ENCODE measurements at regions not wholly inside any gene's neighbourhood (a gene's known extent, or its start where the extent isn't known, plus 50 kb on each side); places are given as distances from the start of the nearest gene placed in this dataset.

DNA sequence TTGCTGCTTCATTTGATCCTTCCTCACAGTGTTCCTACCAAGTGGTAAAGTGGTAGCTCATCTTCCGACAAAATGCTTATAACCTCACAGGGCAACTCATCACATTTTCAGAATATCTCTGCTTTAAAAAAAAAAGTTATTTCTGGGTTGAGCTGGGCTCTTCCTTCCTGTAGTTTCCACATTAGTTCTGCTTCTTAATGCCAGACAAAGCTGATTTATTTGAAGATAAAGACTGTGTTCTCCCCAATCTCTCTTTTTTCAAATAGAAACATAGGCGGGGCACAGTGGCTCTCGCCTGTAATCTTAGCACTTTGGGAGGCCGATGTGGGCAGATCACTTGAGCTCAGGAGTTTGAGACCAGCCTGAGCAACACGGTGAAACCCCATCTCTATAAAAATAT is 273.1 kb downstream of the ACTL7B start:
- Histone ChIP-seq H3K4me1 (ENCODE audit: insufficient read depth, low read length, severe bottlenecking) (no peaks in the 10 kb centered on the region), H3K27ac (ENCODE audit: low read depth, low read length, poor library complexity, severe bottlenecking) (no peak overlapping the region)

DNA sequence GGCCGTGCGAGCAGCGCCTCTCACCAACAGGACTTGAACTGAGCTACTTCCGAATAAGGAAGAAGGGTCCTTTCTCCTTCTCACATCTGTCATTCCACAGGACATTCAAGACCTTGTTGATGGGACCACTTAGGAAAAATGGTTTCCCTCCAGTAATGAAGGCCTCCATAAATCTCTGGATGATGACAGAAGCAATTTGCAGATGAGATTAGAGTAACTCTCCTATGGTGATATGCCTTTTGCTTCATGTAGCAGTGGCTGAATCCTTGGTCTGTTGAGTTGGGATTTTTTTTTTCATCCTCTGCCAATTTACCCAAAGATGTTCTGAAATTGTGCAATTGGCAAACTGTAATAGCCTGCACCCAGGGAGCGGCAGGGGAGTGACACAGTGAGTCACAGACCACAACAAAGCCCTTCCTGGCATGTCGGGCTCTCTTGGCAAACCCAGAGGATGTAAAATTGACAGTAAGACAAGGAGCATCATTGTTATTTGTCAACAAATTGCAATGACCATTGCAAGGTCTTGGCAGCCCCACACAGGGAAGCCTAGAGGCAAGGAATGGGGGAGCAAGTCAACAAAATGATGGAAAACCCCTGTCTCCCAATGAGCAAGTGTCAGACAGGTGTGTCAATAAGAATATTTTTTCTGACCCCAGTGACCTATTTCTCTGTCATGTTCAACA is 275.9 kb downstream of the ACTL7B start:
- Histone ChIP-seq H2AFZ (ENCODE audit: low read length) (no peak overlapping the region), H3K36me3 (ENCODE audit: insufficient read depth, low read length) (no peaks in the 10 kb centered on the region), H3K9me2 (ENCODE audit: low read depth, low read length) (no peaks in the 10 kb centered on the region), H3K4me2 (ENCODE audit: low read length) (no peak overlapping the region), H3K4me1 (ENCODE audit: insufficient read depth, low read length, severe bottlenecking) (no peaks in the 10 kb centered on the region), H4K20me1 (ENCODE audit: insufficient read depth, low read length) (no peaks in the 10 kb centered on the region), H3K27me3 (ENCODE audit: insufficient read depth, low read length) (no peaks in the 10 kb centered on the region), H3K79me2 (ENCODE audit: insufficient read depth, low read length) (no peaks in the 10 kb centered on the region), H3F3A (ENCODE audit: insufficient read depth, low read length) (no peaks in the 10 kb centered on the region), H3K27ac (ENCODE audit: low read depth, low read length, poor library complexity, severe bottlenecking) (no peak overlapping the region), H3K4me3 (ENCODE audit: low read depth, low read length, poor library complexity, severe bottlenecking) (no peak overlapping the region), H3K9ac (ENCODE audit: low read length) (no peak overlapping the region), H3K9me3 (ENCODE audit: low read length) (no peaks in the 10 kb centered on the region)
- TF ChIP-seq CTCF (IDR thresholded peaks at IDR 0.05; ENCODE audit: low read length) (no peak), EZH2 (IDR thresholded peaks at IDR 0.05; ENCODE audit: borderline replicate concordance, low read length) (no peak)

More for the DNA sequence above, 273.1 kb downstream of the ACTL7B start:
- Histone ChIP-seq H3K36me3 (ENCODE audit: insufficient read depth, low read length) (no peaks in the 10 kb centered on the region), H3F3A (ENCODE audit: insufficient read depth, low read length) (no peaks in the 10 kb centered on the region), H2AFZ (ENCODE audit: low read length) (no peak overlapping the region), H3K9ac (ENCODE audit: low read length) (no peak overlapping the region), H3K9me2 (ENCODE audit: low read depth, low read length) (no peaks in the 10 kb centered on the region), H3K9me3 (ENCODE audit: low read length) (no peaks in the 10 kb centered on the region), H3K4me3 (ENCODE audit: low read depth, low read length, poor library complexity, severe bottlenecking) (no peak overlapping the region), H4K20me1 (ENCODE audit: insufficient read depth, low read length) (no peaks in the 10 kb centered on the region), H3K4me2 (ENCODE audit: low read length) (no peak overlapping the region), H3K79me2 (ENCODE audit: insufficient read depth, low read length) (no peaks in the 10 kb centered on the region), H3K27me3 (ENCODE audit: insufficient read depth, low read length) (no peaks in the 10 kb centered on the region)
- TF ChIP-seq CTCF (IDR thresholded peaks at IDR 0.05; ENCODE audit: low read length) (no peak), EZH2 (IDR thresholded peaks at IDR 0.05; ENCODE audit: borderline replicate concordance, low read length) (no peak)

DNA sequence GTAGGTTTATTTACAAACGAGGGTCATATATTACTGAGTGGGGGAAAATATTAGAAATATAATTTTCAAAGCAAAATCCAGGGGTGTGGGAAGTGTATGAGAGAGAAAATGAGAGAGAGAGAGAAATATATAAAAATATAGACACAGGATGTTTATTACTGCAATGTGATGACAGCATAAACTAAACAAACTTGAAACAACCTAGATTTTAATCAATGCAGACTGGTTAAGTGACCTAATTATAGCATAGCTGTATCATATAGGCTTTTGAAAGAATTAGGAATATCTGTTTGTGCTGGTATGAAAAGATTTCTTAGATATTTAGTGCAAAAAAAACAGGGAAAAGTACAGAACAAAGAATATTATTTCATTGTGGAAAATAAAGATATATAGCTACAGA is 280.5 kb downstream of the ACTL7B start:
- no peaks in the 10 kb centered on the region for H3K9me2 ChIP-seq (ENCODE audit: low read depth, low read length)
- no peaks in the 10 kb centered on the region for H4K20me1 ChIP-seq (ENCODE audit: insufficient read depth, low read length)
- H3K4me2 ChIP-seq (ENCODE audit: low read length): no peak overlapping the region
- no peak overlapping the region for H2AFZ ChIP-seq (ENCODE audit: low read length)
- H3F3A ChIP-seq (ENCODE audit: insufficient read depth, low read length): no peaks in the 10 kb centered on the region
- H3K4me1 ChIP-seq (ENCODE audit: insufficient read depth, low read length, severe bottlenecking): no peaks in the 10 kb centered on the region
- H3K79me2 ChIP-seq (ENCODE audit: insufficient read depth, low read length): no peaks in the 10 kb centered on the region
- H3K36me3 ChIP-seq (ENCODE audit: insufficient read depth, low read length): no peaks in the 10 kb centered on the region
- H3K9ac ChIP-seq (ENCODE audit: low read length): no peak overlapping the region
- no peaks in the 10 kb centered on the region for H3K27me3 ChIP-seq (ENCODE audit: insufficient read depth, low read length)
- H3K9me3 ChIP-seq (ENCODE audit: low read length): no peaks in the 10 kb centered on the region
- no peak for TF ChIP-seq CTCF (IDR thresholded peaks at IDR 0.05; ENCODE audit: low read length)
- TF ChIP-seq EZH2 (IDR thresholded peaks at IDR 0.05; ENCODE audit: borderline replicate concordance, low read length): no peak
- H3K4me3 ChIP-seq (ENCODE audit: low read depth, low read length, poor library complexity, severe bottlenecking): no peak overlapping the region
- H3K27ac ChIP-seq (ENCODE audit: low read depth, low read length, poor library complexity, severe bottlenecking): no peak overlapping the region

All from OCI-LY1 (cell line).